ENCODE measurements at regions not wholly inside any gene's neighbourhood (a gene's known extent, or its start where the extent isn't known, plus 50 kb on each side); places are given as distances from the start of the nearest gene placed in this dataset.

GRCh38 chr21:38609580-38609979, 111.3 kb upstream of the ERG start:
- TF ChIP-seq CTCF (conservative IDR thresholded peaks at IDR 0.05; ENCODE audit: low read length) (no peak), EZH2phosphoT487 (IDR thresholded peaks at IDR 0.05; ENCODE audit: borderline replicate concordance, low read depth, low read length) (no peak)
